AG09319 (cell line): ENCODE measurements at regions not wholly inside any gene's neighbourhood (a gene's known extent, or its start where the extent isn't known, plus 50 kb on each side); places are given as distances from the start of the nearest gene placed in this dataset.

Experiments used
- DNase-seq: peaks from one replicate; pipeline ENCODE4 v3.0.0-alpha.2; 2010; ENCODE audit warnings: low read depth; ENCODE audit errors: extremely low read depth
- CTCF ChIP-seq: IDR thresholded peaks from 2 replicates; pipeline ENCODE4 v1.5.1; 2011; ENCODE audit warnings: low read depth, mild to moderate bottlenecking, inconsistent platforms, low read length, moderate library complexity

- DNase-seq = no peak
- no peak; the same call in none of the 2 replicates for TF ChIP-seq CTCF
Measured at GRCh38 chr17:36673068-36673467, 71.7 kb downstream of the MRM1 start.

GRCh38 chr17:36673637-36674277 is 72.4 kb downstream of the MRM1 start:
- no peak for DNase-seq
- no peak for TF ChIP-seq CTCF

- no peak for DNase-seq
- no peak for TF ChIP-seq CTCF
Measured at GRCh38 chr17:36674278-36674650, 72.9 kb downstream of the MRM1 start.

GRCh38 chr17:36675250-36675649 is 73.9 kb downstream of the MRM1 start:
- no peak for TF ChIP-seq CTCF
- no peak for DNase-seq

GRCh38 chr17:36675786-36676185 is 74.4 kb downstream of the MRM1 start:
- DNase-seq = no peak
- TF ChIP-seq CTCF = no peak

GRCh38 chr17:36679815-36680467 is 78.6 kb downstream of the MRM1 start:
- no peak for TF ChIP-seq CTCF
- no peak for DNase-seq

- DNase-seq = no peak
- TF ChIP-seq CTCF = no peak
Measured at GRCh38 chr17:36680701-36681202, 79.4 kb downstream of the MRM1 start.
